ENCODE measurements at regions not wholly inside any gene's neighbourhood (a gene's known extent, or its start where the extent isn't known, plus 50 kb on each side); places are given as distances from the start of the nearest gene placed in this dataset.

GRCh38 chr1:79817031-79817560 lies 810.6 kb upstream of the ADGRL4 start:
- no peak overlapping the region for H3K9ac ChIP-seq
- H3K9me3 ChIP-seq (ENCODE audit: low read depth): no peaks in the 10 kb centered on the region
- H3K4me1 ChIP-seq (ENCODE audit: insufficient read depth): peaks cover 24% of the 10 kb centered on the region
- H3K79me2 ChIP-seq (ENCODE audit: insufficient read depth): no peaks in the 10 kb centered on the region
- H3K36me3 ChIP-seq (ENCODE audit: low read depth): no peaks in the 10 kb centered on the region
- 73 to 78% methylated on average over 4 of the region's 4 CpGs for WGBS, 2 experiments (ENCODE audit: low coverage in 1 of 2, low lambda C conversion rate in 2 of 2, missing lambda C conversion rate in 2 of 2)
- no peaks in the 10 kb centered on the region for H3K27me3 ChIP-seq (replicated peaks; ENCODE audit: insufficient read depth)
- H4K20me1 ChIP-seq (ENCODE audit: insufficient read depth): no peaks in the 10 kb centered on the region
- no peak overlapping the region for H3K4me3 ChIP-seq
- H3K27ac ChIP-seq: no peak overlapping the region
- H3K4me2 ChIP-seq (ENCODE audit: unreplicated experiment): no peak overlapping the region
- no peak overlapping the region for H2AFZ ChIP-seq
- no peaks in the 10 kb centered on the region for H3K9me2 ChIP-seq (ENCODE audit: insufficient read depth)
- TF ChIP-seq EZH2phosphoT487 (IDR thresholded peaks at IDR 0.05; ENCODE audit: insufficient read depth, low read depth) (no peak), EZH2 (IDR thresholded peaks at IDR 0.05; ENCODE audit: insufficient read depth, poor library complexity, severe bottlenecking) (no peak)
- no peak for DNase-seq
- in situ Hi-C loops (cut with MboI): no loop called here
- H3F3A ChIP-seq (ENCODE audit: insufficient read depth): peaks cover 2% of the 10 kb centered on the region; the same call in 1 of the 2 replicates

- Histone ChIP-seq H3K27ac (no peak overlapping the region), H3K36me3 (ENCODE audit: low read depth) (no peaks in the 10 kb centered on the region), H4K20me1 (ENCODE audit: insufficient read depth) (no peaks in the 10 kb centered on the region), H3K4me1 (ENCODE audit: insufficient read depth) (peaks cover 36% of the 10 kb centered on the region), H2AFZ (peak overlapping the region; percentile 45), H3K9me3 (ENCODE audit: low read depth) (no peaks in the 10 kb centered on the region), H3K9me2 (ENCODE audit: insufficient read depth) (no peaks in the 10 kb centered on the region), H3K79me2 (ENCODE audit: insufficient read depth) (no peaks in the 10 kb centered on the region), H3K9ac (no peak overlapping the region), H3K4me3 (no peak overlapping the region), H3K27me3 (replicated peaks; ENCODE audit: insufficient read depth) (no peaks in the 10 kb centered on the region), H3K4me2 (ENCODE audit: unreplicated experiment) (peak overlapping the region; percentile 15), H3F3A (ENCODE audit: insufficient read depth) (peaks cover 9% of the 10 kb centered on the region; the same call in 1 of the 2 replicates)
- in situ Hi-C loops (cut with MboI): no loop called here
- TF ChIP-seq EZH2phosphoT487 (IDR thresholded peaks at IDR 0.05; ENCODE audit: insufficient read depth, low read depth) (no peak), EZH2 (IDR thresholded peaks at IDR 0.05; ENCODE audit: insufficient read depth, poor library complexity, severe bottlenecking) (no peak)
- peak; percentile 65 for DNase-seq
- WGBS, 2 experiments (ENCODE audit: low coverage in 1 of 2, low lambda C conversion rate in 2 of 2, missing lambda C conversion rate in 2 of 2): 8 to 13% methylated on average over 3 of the region's 3 CpGs
These were observed 808.6 kb upstream of the ADGRL4 start for GRCh38 chr1:79815115-79815514.

GRCh38 chr1:79811173-79811572 lies 804.6 kb upstream of the ADGRL4 start:
- Histone ChIP-seq H3K9me3 (ENCODE audit: low read depth) (no peaks in the 10 kb centered on the region), H3K36me3 (ENCODE audit: low read depth) (no peaks in the 10 kb centered on the region), H3K9ac (peak overlapping the region; percentile 67), H3K27ac (peak overlapping the region; percentile 90), H3K4me3 (peak overlapping the region; percentile 13; the same call in 1 of the 2 replicates), H3K4me1 (ENCODE audit: insufficient read depth) (peaks cover 36% of the 10 kb centered on the region), H3K79me2 (ENCODE audit: insufficient read depth) (no peaks in the 10 kb centered on the region), H3K9me2 (ENCODE audit: insufficient read depth) (no peaks in the 10 kb centered on the region), H4K20me1 (ENCODE audit: insufficient read depth) (no peaks in the 10 kb centered on the region), H3F3A (ENCODE audit: insufficient read depth) (peaks cover 9% of the 10 kb centered on the region; the same call in 1 of the 2 replicates), H3K4me2 (ENCODE audit: unreplicated experiment) (peak overlapping the region; percentile 55), H3K27me3 (replicated peaks; ENCODE audit: insufficient read depth) (no peaks in the 10 kb centered on the region), H2AFZ (peak overlapping the region; percentile 43)
- in situ Hi-C loops (cut with MboI): no loop called here
- TF ChIP-seq EZH2phosphoT487 (IDR thresholded peaks at IDR 0.05; ENCODE audit: insufficient read depth, low read depth): no peak
- no peak for TF ChIP-seq EZH2 (IDR thresholded peaks at IDR 0.05; ENCODE audit: insufficient read depth, poor library complexity, severe bottlenecking)
- DNase-seq: peak; percentile 89
- 0 to 1% methylated on average over 3 of the region's 3 CpGs for WGBS, 2 experiments (ENCODE audit: low coverage in 1 of 2, low lambda C conversion rate in 2 of 2, missing lambda C conversion rate in 2 of 2)

- Histone ChIP-seq H3K9me3 (ENCODE audit: low read depth) (no peaks in the 10 kb centered on the region), H3K36me3 (ENCODE audit: low read depth) (no peaks in the 10 kb centered on the region), H3K27ac (no peak overlapping the region), H3K9ac (no peak overlapping the region), H3F3A (ENCODE audit: insufficient read depth) (peaks cover 9% of the 10 kb centered on the region; the same call in 1 of the 2 replicates), H3K4me1 (ENCODE audit: insufficient read depth) (peaks cover 23% of the 10 kb centered on the region), H2AFZ (no peak overlapping the region), H3K4me2 (ENCODE audit: unreplicated experiment) (no peak overlapping the region), H3K9me2 (ENCODE audit: insufficient read depth) (no peaks in the 10 kb centered on the region), H3K79me2 (ENCODE audit: insufficient read depth) (no peaks in the 10 kb centered on the region), H3K4me3 (no peak overlapping the region), H3K27me3 (replicated peaks; ENCODE audit: insufficient read depth) (no peaks in the 10 kb centered on the region), H4K20me1 (ENCODE audit: insufficient read depth) (no peaks in the 10 kb centered on the region)
- in situ Hi-C loops (cut with MboI): no loop called here
- no peak for DNase-seq
- TF ChIP-seq EZH2 (IDR thresholded peaks at IDR 0.05; ENCODE audit: insufficient read depth, poor library complexity, severe bottlenecking): no peak
- TF ChIP-seq EZH2phosphoT487 (IDR thresholded peaks at IDR 0.05; ENCODE audit: insufficient read depth, low read depth): no peak
- WGBS, 2 experiments (ENCODE audit: low coverage in 1 of 2, low lambda C conversion rate in 2 of 2, missing lambda C conversion rate in 2 of 2): 96 to 97% methylated on average over 3 of the region's 3 CpGs
These were observed 802.4 kb upstream of the ADGRL4 start for GRCh38 chr1:79808816-79809475.

Measured in GM23248 (cell line).